BE2C (cell line): ENCODE measurements at regions not wholly inside any gene's neighbourhood (a gene's known extent, or its start where the extent isn't known, plus 50 kb on each side); places are given as distances from the start of the nearest gene placed in this dataset.

Experiments used
- DNase-seq: peaks from one replicate; pipeline ENCODE4 v3.0.0-alpha.2; 2020
- H3K27me3 ChIP-seq: fragments of 250-450 bp; sonication (Bioruptor Pico); 2 replicates; pipeline ENCODE4 v1.5.1; 2020; ENCODE audit warnings: mild to moderate bottlenecking
- H3K36me3 ChIP-seq: fragments of 250-450 bp; sonication (Bioruptor Pico); 2 replicates; pipeline ENCODE4 v1.5.1; 2020; ENCODE audit warnings: mild to moderate bottlenecking
- H3K4me1 ChIP-seq: fragments of 250-450 bp; sonication (Bioruptor Pico); 2 replicates; pipeline ENCODE4 v1.5.1; 2020
- H3K4me3 ChIP-seq: 2 replicates; pipeline ENCODE4 v1.5.1; 2011; ENCODE audit warnings: low read depth, low read length
- H3K9me3 ChIP-seq: fragments of 250-450 bp; sonication (Bioruptor Pico); 2 replicates; pipeline ENCODE4 v1.5.1; 2020
- TF ChIP-seq, protein P1 (sequence below): IDR thresholded peaks from 2 replicates; pipeline ENCODE4 v1.5.1; 2012; ENCODE audit warnings: mild to moderate bottlenecking, low read depth, low read length

DNA sequence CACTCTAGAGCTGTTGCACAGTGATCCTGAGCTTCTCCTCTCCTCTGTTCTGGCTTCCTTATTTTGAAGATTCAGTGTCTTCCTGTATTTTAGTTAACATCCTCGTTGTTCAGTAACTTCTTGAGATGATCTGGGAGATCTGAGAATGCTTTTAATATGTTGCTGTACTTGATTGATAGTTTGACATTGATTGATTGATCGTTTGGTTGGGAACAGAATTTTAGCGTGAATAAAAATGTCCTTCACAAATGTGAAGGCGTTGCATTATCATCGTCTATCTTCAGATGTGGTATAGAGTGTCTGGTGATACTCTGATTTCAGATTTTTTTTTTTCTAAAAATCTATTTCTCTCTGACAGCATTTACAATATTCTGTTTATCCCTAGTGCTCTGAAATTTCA is 80.1 kb upstream of the KLF12 start:
- peaks cover 22% of the 10 kb centered on the region for H3K4me1 ChIP-seq
- no peaks in the 10 kb centered on the region for H3K9me3 ChIP-seq
- no peak for DNase-seq
- no peaks in the 10 kb centered on the region for H3K27me3 ChIP-seq
- no peaks in the 10 kb centered on the region for H3K36me3 ChIP-seq
- TF ChIP-seq, protein P1, sequence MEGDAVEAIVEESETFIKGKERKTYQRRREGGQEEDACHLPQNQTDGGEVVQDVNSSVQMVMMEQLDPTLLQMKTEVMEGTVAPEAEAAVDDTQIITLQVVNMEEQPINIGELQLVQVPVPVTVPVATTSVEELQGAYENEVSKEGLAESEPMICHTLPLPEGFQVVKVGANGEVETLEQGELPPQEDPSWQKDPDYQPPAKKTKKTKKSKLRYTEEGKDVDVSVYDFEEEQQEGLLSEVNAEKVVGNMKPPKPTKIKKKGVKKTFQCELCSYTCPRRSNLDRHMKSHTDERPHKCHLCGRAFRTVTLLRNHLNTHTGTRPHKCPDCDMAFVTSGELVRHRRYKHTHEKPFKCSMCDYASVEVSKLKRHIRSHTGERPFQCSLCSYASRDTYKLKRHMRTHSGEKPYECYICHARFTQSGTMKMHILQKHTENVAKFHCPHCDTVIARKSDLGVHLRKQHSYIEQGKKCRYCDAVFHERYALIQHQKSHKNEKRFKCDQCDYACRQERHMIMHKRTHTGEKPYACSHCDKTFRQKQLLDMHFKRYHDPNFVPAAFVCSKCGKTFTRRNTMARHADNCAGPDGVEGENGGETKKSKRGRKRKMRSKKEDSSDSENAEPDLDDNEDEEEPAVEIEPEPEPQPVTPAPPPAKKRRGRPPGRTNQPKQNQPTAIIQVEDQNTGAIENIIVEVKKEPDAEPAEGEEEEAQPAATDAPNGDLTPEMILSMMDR = no peak
- H3K4me3 ChIP-seq = no peak overlapping the region

DNA sequence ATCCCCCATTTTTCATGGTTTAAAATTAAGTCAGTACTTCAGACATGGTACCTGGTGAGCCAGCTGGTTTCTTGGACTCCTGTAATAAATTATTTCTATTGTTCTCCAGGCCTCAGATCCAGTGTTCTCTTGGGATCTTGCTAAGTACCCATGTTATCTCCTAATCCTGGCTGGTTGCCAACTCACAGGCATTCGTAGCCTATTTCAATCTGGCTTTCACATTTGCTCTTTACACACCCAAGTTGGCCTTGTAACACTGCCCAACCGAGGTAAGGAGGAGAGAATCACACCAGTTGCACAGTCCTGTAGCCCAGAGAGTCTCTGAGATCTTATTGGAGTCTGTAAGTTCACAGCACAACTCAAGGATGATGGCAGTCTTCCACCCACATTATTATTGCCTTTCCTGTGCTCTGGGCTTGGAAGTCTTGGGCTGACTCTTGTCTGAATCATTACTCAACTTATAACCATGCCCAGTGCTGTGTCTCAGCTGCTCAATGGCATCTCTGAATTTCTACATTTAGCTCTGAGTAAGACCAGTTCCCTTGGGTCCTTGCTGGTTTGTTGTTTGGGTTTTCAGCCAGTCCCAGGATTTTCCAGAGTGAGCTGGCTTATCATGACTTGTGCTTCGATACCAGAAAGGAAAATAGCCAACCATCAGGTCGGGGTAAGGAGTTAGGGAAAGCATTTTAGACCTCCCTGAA is 76.6 kb upstream of the KLF12 start:
- peak; percentile 89 for DNase-seq
- H3K27me3 ChIP-seq = no peaks in the 10 kb centered on the region
- H3K4me3 ChIP-seq = peak overlapping the region; percentile 18
- H3K36me3 ChIP-seq = no peaks in the 10 kb centered on the region
- H3K4me1 ChIP-seq = peaks cover 29% of the 10 kb centered on the region
- H3K9me3 ChIP-seq = no peaks in the 10 kb centered on the region
- TF ChIP-seq, protein P1 = no peak

DNA sequence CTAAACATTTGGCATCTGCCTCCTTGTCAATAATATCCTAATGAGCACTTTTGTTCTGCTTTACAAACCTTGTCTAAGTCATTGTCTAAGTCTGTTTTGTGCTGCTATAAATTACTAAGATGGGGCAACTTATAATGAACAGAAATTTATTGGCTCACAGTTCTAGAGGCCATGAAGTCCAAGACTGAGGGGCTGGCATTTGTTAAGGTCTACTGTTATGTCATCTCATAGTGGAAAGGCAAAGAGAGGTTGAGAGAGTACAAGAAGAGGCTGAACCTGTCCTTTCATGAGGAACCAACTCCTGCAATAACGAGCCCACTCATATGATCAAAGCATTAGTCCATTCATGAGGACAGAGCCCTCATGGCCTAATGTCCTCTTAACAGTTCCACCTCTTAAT is 72.7 kb upstream of the KLF12 start:
- no peaks in the 10 kb centered on the region for H3K27me3 ChIP-seq
- no peaks in the 10 kb centered on the region for H3K36me3 ChIP-seq
- DNase-seq = no peak
- H3K9me3 ChIP-seq = no peaks in the 10 kb centered on the region
- H3K4me1 ChIP-seq = peaks cover 24% of the 10 kb centered on the region
- TF ChIP-seq, protein P1 = no peak
- no peak overlapping the region for H3K4me3 ChIP-seq

DNA sequence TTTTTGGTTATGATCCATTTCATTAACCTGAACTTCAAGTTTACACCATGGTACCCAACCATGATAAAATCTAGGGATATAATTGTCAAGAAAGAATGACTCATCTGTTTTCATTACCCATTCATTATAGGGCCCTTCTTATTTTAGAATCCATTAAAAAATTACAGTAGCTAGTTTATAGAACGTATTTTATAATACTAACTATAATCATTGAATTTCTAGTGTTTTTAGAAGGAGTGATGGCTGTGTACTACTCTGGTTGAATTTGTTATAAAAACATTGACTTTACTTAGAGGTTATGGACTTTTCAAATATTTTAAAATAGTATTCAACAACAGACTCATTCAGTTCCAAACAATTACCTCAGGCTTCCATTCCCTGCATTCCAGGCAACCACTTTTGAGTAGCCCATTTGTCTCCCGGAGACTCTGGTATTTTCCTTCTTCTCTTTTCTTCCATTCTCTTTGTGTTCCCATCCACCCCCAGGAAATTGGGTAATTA is 71.9 kb upstream of the KLF12 start:
- Histone ChIP-seq H3K36me3 (no peaks in the 10 kb centered on the region), H3K9me3 (no peaks in the 10 kb centered on the region), H3K27me3 (no peaks in the 10 kb centered on the region), H3K4me1 (peaks cover 16% of the 10 kb centered on the region), H3K4me3 (no peak overlapping the region)
- TF ChIP-seq, protein P1 = no peak
- no peak for DNase-seq

DNA sequence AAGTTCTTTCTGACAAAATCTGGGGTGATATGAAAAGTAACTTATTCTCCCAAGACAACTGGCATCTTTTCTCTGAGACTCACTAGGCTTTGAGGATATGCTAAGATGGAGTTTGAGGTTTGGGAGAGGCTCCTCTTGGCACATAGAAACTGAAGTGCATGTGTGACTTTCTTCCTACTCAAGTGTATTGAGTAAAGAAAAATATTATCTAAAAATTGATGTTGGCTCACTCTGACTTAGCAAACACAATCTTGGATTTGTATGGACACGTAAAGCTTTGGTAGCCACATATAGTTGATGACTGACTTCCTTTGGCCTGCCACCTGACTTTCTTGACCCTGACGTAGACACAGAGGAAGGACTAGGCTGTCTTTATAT is 71.1 kb upstream of the KLF12 start:
- peaks cover 11% of the 10 kb centered on the region for H3K4me1 ChIP-seq
- H3K4me3 ChIP-seq = no peak overlapping the region
- H3K36me3 ChIP-seq = no peaks in the 10 kb centered on the region
- TF ChIP-seq, protein P1 = no peak
- no peaks in the 10 kb centered on the region for H3K27me3 ChIP-seq
- H3K9me3 ChIP-seq = no peaks in the 10 kb centered on the region
- no peak for DNase-seq

DNA sequence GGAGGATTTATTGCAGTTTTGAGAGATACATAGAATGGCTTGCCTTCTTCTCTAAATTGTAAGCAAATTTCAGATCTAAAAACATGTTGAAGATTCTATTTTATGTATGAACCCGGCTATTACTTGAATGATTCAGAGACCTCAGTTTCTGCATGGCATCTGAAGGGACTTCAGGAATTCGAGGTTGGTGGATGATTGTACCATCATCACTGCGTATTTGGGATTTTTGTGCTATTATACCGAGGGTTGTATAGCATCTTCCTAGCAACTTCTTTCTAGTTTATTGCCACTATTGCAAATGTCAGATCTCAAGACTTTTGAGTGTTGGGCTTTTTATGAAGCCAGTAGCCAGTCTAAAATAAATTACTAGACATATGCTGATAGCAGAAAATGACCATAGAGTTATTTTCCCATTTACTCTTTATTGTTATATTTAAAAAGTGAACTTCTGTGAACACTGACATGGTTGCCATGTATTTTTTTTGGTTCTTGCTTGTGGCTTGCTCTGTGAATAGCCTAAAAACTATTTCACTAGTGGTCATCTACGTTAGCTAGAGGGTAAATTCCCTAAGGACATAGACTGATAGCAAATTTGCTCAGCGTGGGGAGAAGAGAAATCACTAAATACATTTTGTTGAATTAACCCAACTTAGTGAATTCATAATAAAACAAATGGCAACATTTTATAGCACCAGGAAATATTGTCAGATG is 70.6 kb upstream of the KLF12 start:
- Histone ChIP-seq H3K4me1 (peaks cover 10% of the 10 kb centered on the region), H3K4me3 (no peak overlapping the region), H3K9me3 (no peaks in the 10 kb centered on the region), H3K27me3 (no peaks in the 10 kb centered on the region), H3K36me3 (no peaks in the 10 kb centered on the region)
- TF ChIP-seq, protein P1 = no peak
- no peak for DNase-seq
